Ovary (tissue), 7 donors: ENCODE measurements at regions not wholly inside any gene's neighbourhood (a gene's known extent, or its start where the extent isn't known, plus 50 kb on each side); places are given as distances from the start of the nearest gene placed in this dataset.

Experiments used
- DNase-seq, 5 donors: peaks; one replicate each; pipeline ENCODE4 v3.0.0-alpha.2; 2019 to 2020
- H3K27ac ChIP-seq, 2 donors: fragments of 200-600 bp; one replicate each; pipeline versions ENCODE4 v1.5.1 to v1.8.0; 2019 to 2022
- H3K27me3 ChIP-seq: fragments of 200-600 bp; one replicate; pipeline ENCODE4 v1.8.0; 2022
- H3K36me3 ChIP-seq: fragments of 200-600 bp; sonication (generic); one replicate; pipeline ENCODE4 v1.5.1; 2019
- H3K4me1 ChIP-seq: one replicate; pipeline ENCODE4 v1.8.1; 2013; ENCODE audit warnings: mild to moderate bottlenecking, moderate library complexity; ENCODE audit not compliant: insufficient read depth
- H3K4me3 ChIP-seq: fragments of 200-600 bp; sonication (generic); one replicate; pipeline ENCODE4 v1.5.1; 2017
- H3K9me3 ChIP-seq, 2 donors: fragments of 200-600 bp in 1 of 2; sonication (generic) in 1 of 2; one replicate each; pipeline versions ENCODE4 v1.5.1 to v1.8.1; 2013 to 2019; ENCODE audit warnings: mild to moderate bottlenecking in 1 of 2, moderate library complexity in 1 of 2
- CTCF ChIP-seq, 3 donors: fragments of 450-650 bp in 2 of 3; fragments of 200-600 bp in 1 of 3; IDR thresholded peaks; one replicate each; pipeline versions ENCODE4 v1.5.1 to v1.8.0; 2016 to 2022; ENCODE audit warnings: antibody characterized with exemption in 3 of 3, mild to moderate bottlenecking in 1 of 3
- EP300 ChIP-seq: sonication (generic); formaldehyde crosslinking; IDR thresholded peaks from one replicate; pipeline ENCODE4 v1.6.1; 2017; ENCODE audit warnings: antibody characterized with exemption
- POLR2A ChIP-seq: fragments of 450-650 bp; IDR thresholded peaks from one replicate; pipeline ENCODE4 v1.6.1; 2017; ENCODE audit warnings: antibody characterized with exemption, mild to moderate bottlenecking, moderate library complexity
- WGBS, 3 donors: extraction: QIAGEN DNeasy Blood & Tissue Kit in 1 of 3; methylation state at CpG; one replicate each; pipeline versions ENCODE4 v1.1.5 to v1.1.7; 2013 to 2017; 5-methylcytosine and 5-hydroxymethylcytosine counted together
- intact Hi-C, 4 donors: fragments of 100-400 bp; cut with DNase I; formaldehyde crosslinking; loops; one replicate each; pipeline versions ENCODE4 v1.11.0 to v1.15.1; 2022 to 2023
- donor health status: DM: no; HTN: no; CAD: no; lungs with moderate emphysema.
- donor health status: DM: no; HTN: no; CAD: no.
- donor health status: Bipolar disorder and iron deficiency.
- donor health status: DM: no; HTN: no; CAD: no.
- donor health status: DM: yes; HTN: yes; CAD: no.

DNA sequence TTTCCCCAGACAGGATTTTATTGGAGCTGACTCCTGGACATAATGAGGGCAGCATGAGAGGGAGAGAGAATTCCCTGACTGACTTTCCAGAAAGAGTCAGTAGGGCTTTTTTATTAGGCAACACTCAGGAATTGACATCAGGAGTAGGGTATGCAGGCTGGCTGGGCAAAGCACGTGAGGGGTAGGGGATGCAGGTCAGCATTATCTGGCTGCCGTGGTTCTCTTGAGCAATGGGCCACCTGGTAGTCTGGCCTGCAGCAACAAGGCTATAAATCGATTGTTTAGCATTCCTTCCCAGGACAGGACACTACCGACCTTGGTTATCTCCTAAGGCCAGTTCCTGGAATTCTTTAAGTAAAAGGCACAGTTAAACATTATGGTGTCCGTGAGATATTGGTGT lies 160.8 kb upstream of the AGAP1 start:
- Histone ChIP-seq H3K36me3 (no peaks in the 10 kb centered on the region), H3K4me3 (no peak overlapping the region), H3K27me3 (no peaks in the 10 kb centered on the region), H3K4me1 (no peaks in the 10 kb centered on the region), H3K9me3 (no peaks in the 10 kb centered on the region), H3K27ac (no peak overlapping the region)
- intact Hi-C loops: no loop called here
- no peak for DNase-seq
- 20 to 29% (median 27%) methylated on average over 5 of the region's 5 CpGs for WGBS, 3 donors
- TF ChIP-seq CTCF (IDR thresholded peaks at IDR 0.05) (no peak), EP300 (no peak), POLR2A (no peak)

DNA sequence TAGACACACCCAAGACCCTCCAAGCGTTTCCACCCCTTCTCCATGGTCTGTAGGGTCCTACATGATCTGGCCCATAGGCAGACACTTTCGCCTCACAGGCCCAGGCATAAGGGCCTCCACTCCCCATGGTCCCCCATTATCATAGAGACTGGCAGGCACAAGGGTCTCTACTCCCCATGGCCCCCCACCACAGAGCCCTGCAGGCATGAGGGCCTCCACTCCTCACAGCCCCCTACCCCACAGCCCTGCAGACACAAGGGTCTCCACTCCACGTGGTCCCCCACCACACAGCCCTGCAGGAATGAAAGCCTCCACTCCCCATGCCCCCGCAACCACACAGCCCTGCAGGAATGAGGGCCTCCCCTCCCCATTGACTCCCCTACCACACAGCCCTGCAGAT lies 159.7 kb upstream of the AGAP1 start:
- WGBS, 3 donors: 69 to 73% (median 69%) methylated on average over 4 of the region's 4 CpGs
- intact Hi-C loops: no loop called here
- Histone ChIP-seq H3K4me3 (no peak overlapping the region), H3K27ac (no peak overlapping the region), H3K9me3 (no peaks in the 10 kb centered on the region), H3K4me1 (no peaks in the 10 kb centered on the region), H3K27me3 (no peaks in the 10 kb centered on the region), H3K36me3 (no peaks in the 10 kb centered on the region)
- no peak for DNase-seq
- TF ChIP-seq CTCF (IDR thresholded peaks at IDR 0.05) (no peak), EP300 (no peak), POLR2A (no peak)

DNA sequence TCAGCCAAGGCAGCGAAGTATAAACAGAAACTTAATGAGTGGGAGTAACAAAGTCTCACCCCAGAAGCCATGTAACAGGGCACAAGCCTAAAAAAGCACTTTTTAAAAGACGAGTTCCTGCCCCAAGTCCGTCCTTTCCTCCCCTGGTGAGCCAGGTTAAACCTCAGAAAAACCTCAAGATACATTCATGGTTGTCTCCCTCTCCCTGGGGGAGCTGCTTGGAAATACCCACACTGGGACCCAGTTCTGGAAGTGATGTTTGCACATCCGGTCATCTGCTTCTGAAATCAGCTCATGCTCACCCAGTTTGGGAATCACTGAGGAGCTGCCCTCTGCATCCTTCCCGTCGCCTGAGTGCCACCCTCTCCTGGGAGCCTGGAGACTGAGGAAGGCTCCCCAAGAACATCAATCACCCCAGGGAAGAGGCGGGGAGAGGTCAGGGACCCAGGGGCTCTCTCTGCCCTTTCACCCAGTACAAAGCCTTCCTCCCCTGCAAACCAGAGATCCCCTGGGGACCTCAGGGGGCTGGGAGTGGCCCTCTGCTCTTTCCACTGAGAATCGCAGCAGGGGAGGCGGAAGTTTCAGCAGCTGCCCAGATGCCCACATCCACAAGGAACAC lies 150.6 kb upstream of the AGAP1 start:
- intact Hi-C loops: no loop called here
- H3K27ac ChIP-seq: no peak overlapping the region

DNA sequence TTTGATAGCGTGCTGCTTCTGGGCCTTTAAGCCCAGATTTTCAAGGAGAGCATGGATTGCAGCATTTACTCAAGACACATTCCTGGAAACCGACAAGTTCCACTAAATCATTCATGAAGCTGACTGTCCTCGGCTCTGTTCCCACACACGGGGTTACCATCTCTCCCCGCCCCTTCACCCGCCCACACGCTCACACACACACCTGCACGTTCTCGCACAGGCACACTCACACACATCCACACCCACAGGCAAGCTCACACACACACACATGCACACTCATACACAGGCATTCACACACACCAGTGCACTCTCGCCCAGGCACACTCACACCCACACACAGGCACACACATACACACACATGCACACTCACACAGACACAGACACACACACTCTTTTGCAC lies 150.0 kb upstream of the AGAP1 start:
- no peaks in the 10 kb centered on the region for H3K9me3 ChIP-seq
- DNase-seq: no peak
- TF ChIP-seq CTCF (IDR thresholded peaks at IDR 0.05): no peak
- no peak for TF ChIP-seq POLR2A
- no peak for TF ChIP-seq EP300
- H3K4me1 ChIP-seq: peaks cover 4% of the 10 kb centered on the region
- intact Hi-C loops: no loop called here
- no peaks in the 10 kb centered on the region for H3K36me3 ChIP-seq
- WGBS, 3 donors: 12 to 28% (median 22%) methylated on average over 10 of the region's 10 CpGs
- H3K4me3 ChIP-seq: no peak overlapping the region
- H3K27me3 ChIP-seq: no peaks in the 10 kb centered on the region
- H3K27ac ChIP-seq: no peak overlapping the region

More for the DNA sequence above, 150.6 kb upstream of the AGAP1 start:
- Histone ChIP-seq H3K4me1 (peaks cover 4% of the 10 kb centered on the region), H3K36me3 (no peaks in the 10 kb centered on the region), H3K9me3 (no peaks in the 10 kb centered on the region), H3K27me3 (no peaks in the 10 kb centered on the region), H3K4me3 (no peak overlapping the region)
- TF ChIP-seq POLR2A (no peak), CTCF (IDR thresholded peaks at IDR 0.05) (no peak), EP300 (no peak)
- 58 to 66% (median 61%) methylated on average over 7 to 9 of the region's 9 CpGs for WGBS, 3 donors
- no peak for DNase-seq
